ENCODE measurements at regions not wholly inside any gene's neighbourhood (a gene's known extent, or its start where the extent isn't known, plus 50 kb on each side); places are given as distances from the start of the nearest gene placed in this dataset.

DNA sequence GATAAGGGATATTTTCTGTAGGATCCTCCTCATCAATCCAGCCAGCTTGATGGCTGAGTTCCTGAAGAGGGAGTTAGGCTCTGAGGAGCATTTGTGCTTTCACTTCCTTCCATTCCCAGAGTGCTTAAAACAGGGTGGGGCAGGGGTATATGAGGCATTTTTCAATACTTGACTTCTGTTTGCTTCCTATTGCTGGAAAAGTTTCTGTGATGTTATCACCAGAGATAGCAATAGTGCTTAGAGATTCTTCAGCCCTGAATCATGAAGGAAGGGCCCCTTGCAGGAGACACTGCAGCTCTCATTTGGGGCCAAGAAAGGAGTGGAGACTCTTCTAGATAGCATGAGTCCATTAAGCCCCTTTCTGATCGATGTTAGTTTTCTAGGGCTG, 166.7 kb upstream of the RPS6KA3 start:
- ChIA-PET CTCF (no interaction called here), POLR2A (no interaction called here)

DNA sequence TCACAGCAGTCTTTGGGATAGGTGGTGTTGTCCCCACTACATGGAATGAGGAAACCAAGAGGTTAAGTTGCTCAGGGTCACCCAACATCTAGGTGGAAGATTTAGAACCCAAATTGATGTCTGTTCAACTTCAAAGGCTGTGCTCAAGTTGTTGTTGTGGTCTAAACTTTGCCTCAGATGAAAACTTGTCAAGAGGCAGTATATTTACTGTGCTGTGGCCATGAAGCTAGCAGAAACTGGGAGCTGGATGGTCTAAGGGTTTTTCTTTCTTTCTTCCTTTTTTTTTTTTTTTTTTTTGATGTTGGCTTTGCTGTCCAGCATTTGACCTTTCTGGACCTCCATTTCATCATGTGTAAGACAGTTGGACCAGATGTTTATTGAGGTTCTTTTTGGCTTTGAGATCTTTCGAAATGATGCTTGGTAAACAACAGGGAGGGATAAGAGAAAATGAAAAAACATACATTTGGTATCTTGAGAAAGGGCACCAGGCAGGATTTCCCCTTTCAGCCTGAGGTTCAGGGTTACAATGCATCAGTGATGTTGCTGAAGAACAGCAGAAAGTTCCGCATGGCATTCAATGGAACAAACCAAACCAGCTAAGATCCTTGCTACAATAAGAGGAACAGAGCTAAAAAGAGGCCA, 166.2 kb upstream of the RPS6KA3 start:
- H3K4me2 ChIP-seq = no peak overlapping the region
- H3K9me3 ChIP-seq = no peaks in the 10 kb centered on the region
- H2AFZ ChIP-seq (ENCODE audit: low read depth) = no peak overlapping the region; the same call in 1 of the 2 replicates
- 51% methylated on average over 2 of the region's 2 CpGs for WGBS (ENCODE audit: low lambda C conversion rate)
- no peaks in the 10 kb centered on the region for H4K20me1 ChIP-seq (ENCODE audit: insufficient read depth)
- TF ChIP-seq USF2 (IDR thresholded peaks at IDR 0.05; ENCODE audit: borderline replicate concordance, low read depth, low read length) (no peak), RFX5 (IDR thresholded peaks at IDR 0.05; ENCODE audit: low read length) (no peak), USF1 (IDR thresholded peaks at IDR 0.05; ENCODE audit: borderline replicate concordance, low read depth) (no peak), RXRA (IDR thresholded peaks at IDR 0.05; ENCODE audit: borderline replicate concordance, low read depth) (no peak), RCOR1 (IDR thresholded peaks at IDR 0.05; ENCODE audit: low read length) (no peak), FOXJ3 (CRISPR knock-in tag; IDR thresholded peaks at IDR 0.05) (no peak), CHD2 (IDR thresholded peaks at IDR 0.05; ENCODE audit: low read length, partially characterized antibody) (no peak), GATA2 (CRISPR knock-in tag; IDR thresholded peaks at IDR 0.05) (no peak), NFIC (IDR thresholded peaks at IDR 0.05; ENCODE audit: borderline replicate concordance) (no peak), FOSL2 (IDR thresholded peaks at IDR 0.05; ENCODE audit: borderline replicate concordance, low read depth) (no peak), TEAD4 (IDR thresholded peaks at IDR 0.05; ENCODE audit: borderline replicate concordance, insufficient read depth) (no peak), MXI1 (IDR thresholded peaks at IDR 0.05; ENCODE audit: low read depth, low read length) (no peak)
- TF ChIP-seq, protein P1, sequence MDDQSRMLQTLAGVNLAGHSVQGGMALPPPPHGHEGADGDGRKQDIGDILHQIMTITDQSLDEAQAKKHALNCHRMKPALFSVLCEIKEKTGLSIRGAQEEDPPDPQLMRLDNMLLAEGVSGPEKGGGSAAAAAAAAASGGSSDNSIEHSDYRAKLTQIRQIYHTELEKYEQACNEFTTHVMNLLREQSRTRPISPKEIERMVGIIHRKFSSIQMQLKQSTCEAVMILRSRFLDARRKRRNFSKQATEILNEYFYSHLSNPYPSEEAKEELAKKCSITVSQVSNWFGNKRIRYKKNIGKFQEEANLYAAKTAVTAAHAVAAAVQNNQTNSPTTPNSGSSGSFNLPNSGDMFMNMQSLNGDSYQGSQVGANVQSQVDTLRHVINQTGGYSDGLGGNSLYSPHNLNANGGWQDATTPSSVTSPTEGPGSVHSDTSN (IDR thresholded peaks at IDR 0.05) = no peak
- TF ChIP-seq, protein P2, sequence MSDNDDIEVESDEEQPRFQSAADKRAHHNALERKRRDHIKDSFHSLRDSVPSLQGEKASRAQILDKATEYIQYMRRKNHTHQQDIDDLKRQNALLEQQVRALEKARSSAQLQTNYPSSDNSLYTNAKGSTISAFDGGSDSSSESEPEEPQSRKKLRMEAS (IDR thresholded peaks at IDR 0.05; ENCODE audit: low read depth) = no peak
- TF ChIP-seq, protein P3, sequence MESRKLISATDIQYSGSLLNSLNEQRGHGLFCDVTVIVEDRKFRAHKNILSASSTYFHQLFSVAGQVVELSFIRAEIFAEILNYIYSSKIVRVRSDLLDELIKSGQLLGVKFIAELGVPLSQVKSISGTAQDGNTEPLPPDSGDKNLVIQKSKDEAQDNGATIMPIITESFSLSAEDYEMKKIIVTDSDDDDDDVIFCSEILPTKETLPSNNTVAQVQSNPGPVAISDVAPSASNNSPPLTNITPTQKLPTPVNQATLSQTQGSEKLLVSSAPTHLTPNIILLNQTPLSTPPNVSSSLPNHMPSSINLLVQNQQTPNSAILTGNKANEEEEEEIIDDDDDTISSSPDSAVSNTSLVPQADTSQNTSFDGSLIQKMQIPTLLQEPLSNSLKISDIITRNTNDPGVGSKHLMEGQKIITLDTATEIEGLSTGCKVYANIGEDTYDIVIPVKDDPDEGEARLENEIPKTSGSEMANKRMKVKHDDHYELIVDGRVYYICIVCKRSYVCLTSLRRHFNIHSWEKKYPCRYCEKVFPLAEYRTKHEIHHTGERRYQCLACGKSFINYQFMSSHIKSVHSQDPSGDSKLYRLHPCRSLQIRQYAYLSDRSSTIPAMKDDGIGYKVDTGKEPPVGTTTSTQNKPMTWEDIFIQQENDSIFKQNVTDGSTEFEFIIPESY (IDR thresholded peaks at IDR 0.05; ENCODE audit: borderline replicate concordance, low read depth) = no peak
- no peaks in the 10 kb centered on the region for H3K79me2 ChIP-seq (ENCODE audit: insufficient read depth)
- no peak overlapping the region for H3K27ac ChIP-seq (ENCODE audit: low read depth in 2 of 2, low read length in 1 of 2)
- no peaks in the 10 kb centered on the region for H3K9me2 ChIP-seq
- DNase-seq = no peak
- ChIA-PET POLR2A (no interaction called here), CTCF (no interaction called here)
- H3K4me3 ChIP-seq (ENCODE audit: low read depth in 2 of 2, low read length in 1 of 2) = no peak overlapping the region
- no peaks in the 10 kb centered on the region for H3K36me3 ChIP-seq (replicated peaks in 1 of 2; ENCODE audit: control insufficient read depth in 1 of 2, insufficient read depth in 2 of 2, low read length in 1 of 2)
- H3K27me3 ChIP-seq (ENCODE audit: insufficient read depth) = no peaks in the 10 kb centered on the region
- no peaks in the 10 kb centered on the region; a peak in 1 of 4 replicates for H3K4me1 ChIP-seq (ENCODE audit: control insufficient read depth in 1 of 2, insufficient read depth in 2 of 2, low read depth in 1 of 2, low read length in 1 of 2)
- no peaks in the 10 kb centered on the region for H3F3A ChIP-seq (replicated peaks; ENCODE audit: insufficient read depth)
- H3K9ac ChIP-seq = no peak overlapping the region

More for the DNA sequence above, 166.7 kb upstream of the RPS6KA3 start:
- no peaks in the 10 kb centered on the region for H3K9me3 ChIP-seq
- no peaks in the 10 kb centered on the region for H4K20me1 ChIP-seq (ENCODE audit: insufficient read depth)
- H3K4me2 ChIP-seq = no peak overlapping the region
- no peaks in the 10 kb centered on the region for H3F3A ChIP-seq (replicated peaks; ENCODE audit: insufficient read depth)
- no peak for DNase-seq
- H2AFZ ChIP-seq (ENCODE audit: low read depth) = peak overlapping the region; percentile 42; the same call in 1 of the 2 replicates
- H3K27ac ChIP-seq (ENCODE audit: low read depth in 2 of 2, low read length in 1 of 2) = no peak overlapping the region
- no peaks in the 10 kb centered on the region for H3K36me3 ChIP-seq (replicated peaks in 1 of 2; ENCODE audit: control insufficient read depth in 1 of 2, insufficient read depth in 2 of 2, low read length in 1 of 2)
- H3K9me2 ChIP-seq = no peaks in the 10 kb centered on the region
- no peak for TF ChIP-seq ELF1 (IDR thresholded peaks at IDR 0.05)
- no peak for TF ChIP-seq USF2 (IDR thresholded peaks at IDR 0.05; ENCODE audit: borderline replicate concordance, low read depth, low read length)
- no peak overlapping the region for H3K4me3 ChIP-seq (ENCODE audit: low read depth in 2 of 2, low read length in 1 of 2)
- no peaks in the 10 kb centered on the region for H3K79me2 ChIP-seq (ENCODE audit: insufficient read depth)
- no peaks in the 10 kb centered on the region for H3K27me3 ChIP-seq (ENCODE audit: insufficient read depth)
- 30% methylated on average over 1 of the region's 1 CpG for WGBS (ENCODE audit: low lambda C conversion rate)
- no peak overlapping the region for H3K9ac ChIP-seq
- no peaks in the 10 kb centered on the region; a peak in 1 of 4 replicates for H3K4me1 ChIP-seq (ENCODE audit: control insufficient read depth in 1 of 2, insufficient read depth in 2 of 2, low read depth in 1 of 2, low read length in 1 of 2)
